ENCODE measurements at regions not wholly inside any gene's neighbourhood (a gene's known extent, or its start where the extent isn't known, plus 50 kb on each side); places are given as distances from the start of the nearest gene placed in this dataset.

DNA sequence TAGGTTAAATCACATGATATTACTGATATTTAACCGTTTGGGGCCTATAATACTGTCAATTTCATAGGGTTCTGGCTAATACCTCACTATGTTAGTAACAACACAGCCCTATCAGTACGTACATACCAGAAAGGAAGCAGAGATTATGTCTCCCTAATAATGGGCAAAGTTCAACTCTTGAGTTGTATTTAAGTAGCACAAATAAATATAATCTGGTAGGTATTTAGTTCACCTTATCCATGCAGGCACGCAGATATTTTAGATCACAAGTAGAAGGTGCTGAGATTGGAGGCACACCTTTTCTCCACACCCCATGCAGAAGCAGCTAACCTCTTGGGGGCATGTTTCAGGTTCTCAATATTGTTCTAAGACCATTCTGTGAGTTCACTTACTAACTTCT, 118.9 kb downstream of the IRS1 start:
- no peak for DNase-seq

- no peak for DNase-seq
These were observed 120.1 kb downstream of the IRS1 start for GRCh38 chr2:226679389-226680065.

DNA sequence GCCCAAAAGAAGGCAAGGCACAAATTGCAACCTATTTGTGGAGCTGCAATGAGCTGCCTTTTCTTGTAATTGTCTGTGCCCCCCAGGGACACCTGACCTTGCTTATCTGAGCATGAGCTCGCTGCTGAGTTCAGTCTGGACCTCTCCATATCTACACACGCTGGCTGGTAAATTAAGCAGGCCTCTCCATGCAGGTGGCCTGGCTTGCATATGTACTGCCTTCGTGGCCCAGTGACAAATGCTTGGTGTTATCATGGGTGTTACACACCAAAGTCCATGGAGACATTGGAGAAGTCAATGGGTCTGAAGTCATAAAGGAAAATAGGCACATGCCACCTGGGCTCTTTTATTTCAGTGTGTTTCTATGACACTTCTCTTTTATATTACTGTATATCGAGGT, 121.2 kb downstream of the IRS1 start:
- no peak for DNase-seq

GRCh38 chr2:226677080-226677479, 122.5 kb downstream of the IRS1 start:
- no peak for DNase-seq

GRCh38 chr2:226676618-226677017, 123.0 kb downstream of the IRS1 start:
- no peak for DNase-seq

DNA sequence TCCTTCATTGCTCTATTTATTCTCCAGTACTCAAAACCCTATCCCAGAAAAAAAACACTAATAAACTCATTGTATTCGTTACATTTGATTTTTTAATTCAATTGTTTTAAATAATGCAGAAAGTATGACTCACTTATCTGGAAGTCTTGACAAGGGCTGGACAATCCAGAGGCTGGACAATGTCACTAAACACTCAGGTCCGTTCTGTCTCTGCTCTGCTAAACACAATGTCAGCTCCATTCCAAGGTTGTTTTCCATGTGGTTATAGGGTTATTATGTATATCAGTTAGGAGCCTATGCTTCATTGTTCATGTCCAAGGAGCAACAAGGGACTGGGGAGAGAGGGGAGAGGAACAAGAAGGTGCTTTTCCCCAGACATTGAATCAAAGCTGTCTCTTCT, 125.5 kb downstream of the IRS1 start:
- no peak for DNase-seq

- no peak for DNase-seq
These were observed 126.3 kb downstream of the IRS1 start for GRCh38 chr2:226673314-226673723.

DNA sequence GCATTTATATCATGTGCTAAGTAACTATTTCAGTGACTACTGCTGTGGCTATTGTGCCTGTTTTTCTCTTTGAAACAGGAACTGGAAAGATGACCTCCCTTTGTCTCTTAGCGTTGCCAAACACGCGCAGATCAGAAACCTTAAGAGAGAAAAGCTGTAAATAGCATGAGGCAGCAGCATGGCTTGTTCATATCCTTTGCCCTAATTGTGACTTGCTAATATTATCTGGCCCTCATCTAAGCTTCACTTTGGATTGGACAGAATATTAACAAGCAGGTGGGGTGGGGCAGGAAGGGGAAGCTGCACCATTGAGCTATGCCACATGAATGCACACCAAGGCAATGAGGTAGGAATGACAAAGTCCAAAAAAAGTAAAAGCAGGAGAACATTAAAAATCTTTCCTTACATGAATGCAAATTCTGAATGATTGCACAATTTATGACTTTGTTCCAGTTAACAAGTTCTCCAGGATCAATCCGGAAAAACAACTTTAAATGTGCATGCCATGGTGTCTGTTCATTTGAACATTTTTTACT, 128.4 kb downstream of the IRS1 start:
- no peak for DNase-seq

DNA sequence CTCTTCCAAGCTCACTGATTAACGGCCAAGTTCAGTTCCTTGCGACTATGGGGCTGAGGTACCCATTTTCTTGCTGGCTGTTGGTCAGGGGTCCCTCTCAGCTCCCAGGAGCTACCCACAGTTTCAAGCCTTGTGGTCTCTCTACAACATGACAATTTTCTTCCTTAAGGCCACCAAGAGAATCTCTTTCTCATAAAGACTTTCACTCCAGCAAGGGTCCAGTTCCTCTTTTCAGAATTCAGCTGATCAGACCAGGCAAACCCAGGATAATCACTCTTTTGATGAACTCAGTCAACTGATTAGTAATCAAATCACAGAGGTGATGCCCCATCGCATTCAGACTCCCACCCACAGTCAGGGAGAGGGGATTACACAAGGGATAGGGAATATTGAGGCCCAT, 129.7 kb downstream of the IRS1 start:
- DNase-seq, result no peak

- DNase-seq, result no peak
These were observed 130.4 kb downstream of the IRS1 start for GRCh38 chr2:226669249-226669648.

DNA sequence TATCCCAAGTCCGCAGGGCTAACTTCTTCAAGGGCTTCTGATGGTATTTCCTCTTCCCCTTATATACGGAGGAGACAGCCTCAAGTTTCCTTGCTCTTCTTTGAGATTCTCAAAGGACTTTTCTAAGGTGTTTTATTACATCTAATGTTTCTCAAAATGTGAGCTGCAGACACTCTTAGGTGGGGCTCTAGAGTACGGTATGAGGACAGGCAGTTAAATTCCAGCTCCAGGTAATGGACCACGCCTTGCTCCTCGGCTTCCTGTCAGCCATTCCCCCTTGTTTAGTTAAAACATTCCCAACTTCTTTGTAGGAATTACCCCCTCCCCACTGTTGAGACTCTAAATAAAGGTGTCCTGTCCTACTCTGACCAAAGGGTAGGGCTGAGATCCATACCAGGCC, 131.9 kb downstream of the IRS1 start:
- no peak for DNase-seq

- no peak for DNase-seq
These were observed 134.3 kb downstream of the IRS1 start for GRCh38 chr2:226665306-226665831.

- DNase-seq, result no peak
These were observed 135.0 kb downstream of the IRS1 start for GRCh38 chr2:226664661-226665060.

DNA sequence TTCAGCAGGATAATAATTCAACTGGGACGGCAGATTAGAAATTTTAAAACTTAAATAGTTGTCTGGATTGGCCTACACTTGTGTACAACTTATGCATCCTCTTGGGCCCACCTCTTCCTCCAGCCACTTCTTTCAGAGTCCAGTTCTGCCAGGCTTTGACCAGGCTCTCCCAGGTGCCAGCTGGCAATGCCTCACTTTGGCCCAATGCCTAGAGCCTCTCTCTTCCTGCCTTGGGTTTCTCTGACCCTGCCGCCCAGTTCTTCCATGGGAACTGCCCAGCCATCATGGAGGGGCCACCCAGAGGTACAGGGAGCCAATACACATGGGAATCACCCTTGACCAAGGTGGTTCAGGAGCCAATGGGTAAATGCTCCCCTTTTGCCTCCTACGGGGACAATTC, 135.5 kb downstream of the IRS1 start:
- no peak for DNase-seq

GRCh38 chr2:226661789-226662545, 137.7 kb downstream of the IRS1 start:
- DNase-seq, result no peak

- DNase-seq, result peak; percentile 7
These were observed 139.1 kb downstream of the IRS1 start for GRCh38 chr2:226660526-226660925.

GRCh38 chr2:226660124-226660523, 139.5 kb downstream of the IRS1 start:
- no peak for DNase-seq

- no peak for DNase-seq
These were observed 140.2 kb downstream of the IRS1 start for GRCh38 chr2:226659410-226659809.

DNA sequence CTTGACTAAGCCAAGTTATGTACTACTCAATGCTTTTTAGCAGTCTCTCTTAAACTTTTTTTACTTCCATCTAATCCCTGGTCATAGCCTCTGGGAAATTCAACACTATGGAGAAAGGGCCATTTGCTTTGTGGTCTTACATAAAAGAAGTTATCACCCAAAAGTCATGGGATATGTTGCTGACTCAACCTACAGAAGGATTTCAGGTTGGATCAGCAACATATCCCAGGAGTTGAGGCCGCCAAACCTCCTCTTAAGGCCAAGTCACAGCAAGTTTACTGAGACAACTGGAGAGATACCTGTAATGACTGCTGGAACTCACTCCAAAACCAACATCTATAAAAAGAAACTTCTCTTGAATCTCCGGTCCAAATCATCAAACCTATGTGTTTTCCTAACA, 141.1 kb downstream of the IRS1 start:
- DNase-seq, result no peak

GRCh38 chr2:226657340-226658053, 142.1 kb downstream of the IRS1 start:
- no peak for DNase-seq

- DNase-seq, result no peak
These were observed 143.3 kb downstream of the IRS1 start for GRCh38 chr2:226656367-226656766.

DNA sequence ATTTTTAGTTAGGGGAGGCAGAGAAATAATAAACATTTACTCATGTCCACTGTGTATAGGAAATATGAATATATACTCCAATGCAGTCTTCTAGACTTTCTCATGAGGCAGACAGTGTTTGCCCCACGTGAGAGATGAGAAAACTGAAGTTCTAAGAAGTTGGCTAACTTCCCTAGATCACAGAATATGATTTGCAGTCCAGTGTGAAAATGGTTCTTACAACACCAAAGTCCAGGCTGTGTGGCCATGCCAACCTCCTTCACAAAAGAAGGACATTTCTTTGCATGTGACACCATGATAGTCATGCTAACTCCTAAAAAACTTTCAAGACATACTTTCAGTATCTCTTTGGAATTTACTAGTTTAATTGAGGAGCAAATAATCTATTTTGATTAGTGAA, 143.7 kb downstream of the IRS1 start:
- DNase-seq, result no peak

- DNase-seq, result no peak
These were observed 146.4 kb downstream of the IRS1 start for GRCh38 chr2:226652983-226653765.
